B cell (primary cell): ENCODE measurements at regions not wholly inside any gene's neighbourhood (a gene's known extent, or its start where the extent isn't known, plus 50 kb on each side); places are given as distances from the start of the nearest gene placed in this dataset.

Source experiments
- ATAC-seq: fragments of 200-7000 bp; cut with Tn5 transposase; one replicate; pipeline ENCODE4 v1.10.0; 2021; ENCODE audit warnings: low read depth, mild to moderate bottlenecking, moderate number of reproducible peaks, moderate library complexity
- CTCF ChIA-PET: fragments of 350-600 bp; sonication (Branson Sonifier 250); formaldehyde crosslinking; loops from one replicate; lab custom pipeline; 2021; ENCODE audit warnings: antibody characterized with exemption, inconsistent platforms; lab: Charles Lee
- POLR2A ChIA-PET: fragments of 350-600 bp; sonication (Branson Sonifier 250); formaldehyde crosslinking; loops from one replicate; lab custom pipeline; 2021; ENCODE audit warnings: antibody characterized with exemption; lab: Charles Lee
- DNase-seq: peaks from one replicate; pipeline ENCODE4 v3.0.0; 2013
- H2AFZ ChIP-seq: 2 replicates; pipeline ENCODE4 v1.6.1; 2012; ENCODE audit warnings: mild to moderate bottlenecking, low read depth, low read length; ENCODE audit not compliant: insufficient read depth, poor library complexity, severe bottlenecking
- H3K27ac ChIP-seq, 2 donors: 1 replicate in 1 of 2; 2 replicates in 1 of 2; pipeline ENCODE4 v1.5.1; 2012 to 2013; ENCODE audit warnings: low read length in 2 of 2, mild to moderate bottlenecking in 2 of 2, moderate library complexity in 1 of 2
- H3K27me3 ChIP-seq, 4 experiments: fragments of 200-600 bp in 1 of 4; sonication (generic) in 1 of 4; replicated peaks in 1 of 4; 1 replicate in 2 of 4; 2 replicates in 2 of 4; pipeline versions ENCODE4 v1.6.1 to v1.7.0; 2013 to 2016; ENCODE audit warnings: low read length in 3 of 4, mild to moderate bottlenecking in 2 of 4, mixed read lengths in 1 of 4, moderate library complexity in 1 of 4; ENCODE audit not compliant: insufficient read depth in 4 of 4, control insufficient read depth in 3 of 4; ENCODE audit errors: control extremely low read depth in 1 of 4
- H3K36me3 ChIP-seq, 2 experiments: replicated peaks in 1 of 2; 1 replicate in 1 of 2; 2 replicates in 1 of 2; pipeline versions ENCODE4 v1.6.1 to v1.7.1; 2013; ENCODE audit warnings: low read length in 1 of 2; ENCODE audit not compliant: insufficient read depth in 2 of 2, control insufficient read depth in 1 of 2; ENCODE audit errors: control extremely low read depth in 1 of 2, extremely low read depth in 1 of 2
- H3K4me1 ChIP-seq, 2 donors: fragments of 200-600 bp in 1 of 2; sonication (generic) in 1 of 2; 1 replicate in 1 of 2; 2 replicates in 1 of 2; pipeline versions ENCODE4 v1.5.1 to v1.6.1; 2013 to 2017; ENCODE audit warnings: low read length in 2 of 2; ENCODE audit not compliant: control insufficient read depth in 2 of 2, insufficient read depth in 2 of 2
- H3K4me2 ChIP-seq: replicated peaks from 2 replicates; pipeline ENCODE3; 2012; ENCODE audit warnings: mild to moderate bottlenecking, low read depth, low read length; ENCODE audit not compliant: poor library complexity, severe bottlenecking
- H3K4me3 ChIP-seq, 5 experiments: fragments of 200-600 bp in 1 of 5; sonication (generic) in 1 of 5; 1 replicate in 3 of 5; 2 replicates in 2 of 5; pipeline versions ENCODE4 v1.5.1 to v1.7.0; 2011 to 2016; ENCODE audit warnings: low read length in 4 of 5, mild to moderate bottlenecking in 4 of 5, low read depth in 2 of 5, control low read depth in 1 of 5, moderate library complexity in 1 of 5; ENCODE audit not compliant: insufficient read depth in 1 of 5; ENCODE audit errors: control extremely low read depth in 1 of 5, extremely low read depth in 1 of 5
- H3K79me2 ChIP-seq: fragments of 200-600 bp; sonication (generic); one replicate; pipeline ENCODE4 v1.6.0; 2016; ENCODE audit warnings: low read length; ENCODE audit not compliant: control insufficient read depth, insufficient read depth
- H3K9ac ChIP-seq: fragments of 200-600 bp; sonication (generic); 2 replicates; pipeline ENCODE4 v1.6.1; 2017; ENCODE audit warnings: mild to moderate bottlenecking, low read length, moderate library complexity
- H3K9me3 ChIP-seq, 3 donors: one replicate each; pipeline versions ENCODE4 v1.6.1 to v1.7.1; 2013; ENCODE audit warnings: low read length in 2 of 3; ENCODE audit not compliant: control insufficient read depth in 2 of 3, insufficient read depth in 1 of 3; ENCODE audit errors: control extremely low read depth in 1 of 3
- H4K20me1 ChIP-seq: 2 replicates; pipeline ENCODE4 v1.6.0; 2012; ENCODE audit warnings: mild to moderate bottlenecking, low read length; ENCODE audit not compliant: insufficient read depth, control insufficient read depth, poor library complexity, severe bottlenecking
- H3K27ac Mint-ChIP-seq: one replicate; pipeline ENCODE4 v1.8.0; 2021; ENCODE audit warnings: mixed read lengths
- H3K27me3 Mint-ChIP-seq: one replicate; pipeline ENCODE4 v1.8.0; 2021; ENCODE audit warnings: mixed read lengths
- H3K4me1 Mint-ChIP-seq: one replicate; pipeline ENCODE4 v1.8.0; 2021; ENCODE audit warnings: mixed read lengths
- H3K4me3 Mint-ChIP-seq: one replicate; pipeline ENCODE4 v1.8.0; 2021; ENCODE audit warnings: mixed read lengths
- H3K9me3 Mint-ChIP-seq: one replicate; pipeline ENCODE4 v1.8.0; 2022; ENCODE audit warnings: mixed read lengths; ENCODE audit not compliant: insufficient read depth
- CTCF ChIP-seq: fragments of 200-600 bp; IDR thresholded peaks from one replicate; pipeline ENCODE4 v1.8.0; 2022; ENCODE audit warnings: antibody characterized with exemption, mild to moderate bottlenecking
- EZH2 ChIP-seq: IDR thresholded peaks from 2 replicates; pipeline ENCODE4 v1.6.1; 2012; ENCODE audit warnings: borderline replicate concordance, low read depth, mild to moderate bottlenecking, moderate library complexity, low read length; ENCODE audit not compliant: insufficient read depth, poor library complexity, severe bottlenecking
- WGBS: methylation state at CpG from one replicate; pipeline ENCODE4 v1.1.5; 2013; ENCODE audit warnings: missing lambda C conversion rate; ENCODE audit not compliant: insufficient coverage; 5-methylcytosine and 5-hydroxymethylcytosine counted together
- intact Hi-C: fragments of 100-400 bp; cut with micrococcal nuclease; formaldehyde crosslinking; loops from one replicate; pipeline ENCODE4 v1.10.0; 2022

- H4K20me1 ChIP-seq: no peaks in the 10 kb centered on the region
- H3K27me3 Mint-ChIP-seq: no peaks in the 10 kb centered on the region
- intact Hi-C loops: no loop called here
- H3K9me3 Mint-ChIP-seq: peaks cover 8% of the 10 kb centered on the region
- H3K4me2 ChIP-seq: no peak overlapping the region
- 63% methylated on average over 2 of the region's 2 CpGs for WGBS
- H2AFZ ChIP-seq: no peak overlapping the region
- H3K4me1 ChIP-seq: no peaks in the 10 kb centered on the region
- CTCF ChIA-PET: no interaction called here
- H3K4me3 Mint-ChIP-seq: no peak overlapping the region
- H3K9me3 ChIP-seq: no peaks in the 10 kb centered on the region
- H3K79me2 ChIP-seq: no peaks in the 10 kb centered on the region
- POLR2A ChIA-PET: no interaction called here
- no peak overlapping the region for H3K9ac ChIP-seq
- H3K27ac ChIP-seq: no peak overlapping the region
- H3K4me3 ChIP-seq: no peak overlapping the region
- H3K4me1 Mint-ChIP-seq: no peaks in the 10 kb centered on the region
- H3K27me3 ChIP-seq: no peaks in the 10 kb centered on the region
- no peak overlapping the region for H3K27ac Mint-ChIP-seq
- no peaks in the 10 kb centered on the region for H3K36me3 ChIP-seq
- TF ChIP-seq EZH2: no peak
- ATAC-seq: no peak
- no peak for DNase-seq
Observed at GRCh38 chr2:164023896-164024295, 288.1 kb upstream of the FIGN start.

GRCh38 chr2:164015328-164016123 lies 279.7 kb upstream of the FIGN start:
- no peak overlapping the region for H3K4me2 ChIP-seq
- WGBS: 100% methylated on average over 2 of the region's 12 CpGs
- CTCF ChIA-PET: no interaction called here
- TF ChIP-seq CTCF: no peak
- no peak for TF ChIP-seq EZH2
- POLR2A ChIA-PET: no interaction called here
- no peaks in the 10 kb centered on the region for H3K36me3 ChIP-seq
- H3K9me3 Mint-ChIP-seq: peaks cover 2% of the 10 kb centered on the region
- no peak overlapping the region for H3K27ac ChIP-seq
- intact Hi-C loops: no loop called here
- H2AFZ ChIP-seq: no peak overlapping the region
- no peak overlapping the region for H3K9ac ChIP-seq
- no peaks in the 10 kb centered on the region for H4K20me1 ChIP-seq
- ATAC-seq (no peak), DNase-seq (no peak)
- no peaks in the 10 kb centered on the region for H3K4me1 Mint-ChIP-seq
- no peak overlapping the region for H3K27ac Mint-ChIP-seq
- H3K27me3 ChIP-seq: no peaks in the 10 kb centered on the region
- H3K4me1 ChIP-seq: no peaks in the 10 kb centered on the region
- no peak overlapping the region for H3K4me3 ChIP-seq
- no peaks in the 10 kb centered on the region for H3K27me3 Mint-ChIP-seq
- no peaks in the 10 kb centered on the region for H3K9me3 ChIP-seq
- H3K4me3 Mint-ChIP-seq: no peak overlapping the region
- H3K79me2 ChIP-seq: no peaks in the 10 kb centered on the region
